ENCODE measurements at regions not wholly inside any gene's neighbourhood (a gene's known extent, or its start where the extent isn't known, plus 50 kb on each side); places are given as distances from the start of the nearest gene placed in this dataset.
"Not testable (repeated sequence)": the region's sequence is repeated elsewhere in the genome, so short reads cannot be mapped to it uniquely, and the experiment has no call there.

- DNase-seq (ENCODE audit: low read depth) = peak; percentile 51
Observed at GRCh38 chr2:12452185-12452584, 264.6 kb upstream of the TRIB2 start.

- DNase-seq (ENCODE audit: low read depth) = no peak
Observed at GRCh38 chr2:12453731-12454130, 263.0 kb upstream of the TRIB2 start.

- no peak for DNase-seq (ENCODE audit: low read depth)
Observed at GRCh38 chr2:12455661-12456060, 261.1 kb upstream of the TRIB2 start.

- peak; percentile 96 for DNase-seq (ENCODE audit: low read depth)
Observed at GRCh38 chr2:12456293-12457106, 260.2 kb upstream of the TRIB2 start.

GRCh38 chr2:12457831-12458230, 258.9 kb upstream of the TRIB2 start:
- DNase-seq (ENCODE audit: low read depth) = no peak

- no peak for DNase-seq (ENCODE audit: low read depth)
Observed at GRCh38 chr2:12463189-12463588, 253.5 kb upstream of the TRIB2 start.

- DNase-seq (ENCODE audit: low read depth) = peak; percentile 37
Observed at GRCh38 chr2:12465631-12466135, 251.1 kb upstream of the TRIB2 start.

- no peak for DNase-seq (ENCODE audit: low read depth)
Observed at GRCh38 chr2:12467303-12467702, 249.4 kb upstream of the TRIB2 start.

- DNase-seq (ENCODE audit: low read depth) = peak; percentile 44
Observed at GRCh38 chr2:12469141-12469561, 247.6 kb upstream of the TRIB2 start.

- DNase-seq (ENCODE audit: low read depth) = not testable (repeated sequence)
Observed at GRCh38 chr2:12472265-12472664, 244.5 kb upstream of the TRIB2 start.

GRCh38 chr2:12478151-12479064, 238.3 kb upstream of the TRIB2 start:
- DNase-seq (ENCODE audit: low read depth) = no peak

GRCh38 chr2:12479065-12479601, 237.6 kb upstream of the TRIB2 start:
- peak; percentile 65 for DNase-seq (ENCODE audit: low read depth)

GRCh38 chr2:12484536-12485115, 232.1 kb upstream of the TRIB2 start:
- peak; percentile 88 for DNase-seq (ENCODE audit: low read depth)

GRCh38 chr2:12486205-12487118, 230.3 kb upstream of the TRIB2 start:
- DNase-seq (ENCODE audit: low read depth) = no peak

GRCh38 chr2:12487253-12488004, 229.3 kb upstream of the TRIB2 start:
- DNase-seq (ENCODE audit: low read depth) = no peak

- DNase-seq (ENCODE audit: low read depth) = no peak
Observed at GRCh38 chr2:12488352-12489318, 228.1 kb upstream of the TRIB2 start.

GRCh38 chr2:12490641-12491040, 226.1 kb upstream of the TRIB2 start:
- DNase-seq (ENCODE audit: low read depth) = no peak

- DNase-seq (ENCODE audit: low read depth) = not testable (repeated sequence)
Observed at GRCh38 chr2:12492360-12492759, 224.4 kb upstream of the TRIB2 start.

- peak; percentile 73 for DNase-seq (ENCODE audit: low read depth)
Observed at GRCh38 chr2:12493031-12493513, 223.7 kb upstream of the TRIB2 start.
